GM12878 (cell line): ENCODE measurements at regions not wholly inside any gene's neighbourhood (a gene's known extent, or its start where the extent isn't known, plus 50 kb on each side); places are given as distances from the start of the nearest gene placed in this dataset.

Source experiments
- ATAC-seq: fragments of 200-7000 bp; cut with Tn5 transposase; 3 replicates; pipeline ENCODE4 v1.9.1; 2020; ENCODE audit warnings: mild to moderate bottlenecking, moderate library complexity
- BruUV-seq: library from RNA; stranded (reverse); fragments of 400-500 nt; replicated peaks from 2 replicates; lab custom pipeline; 2021; lab: Mats Ljungman, UMichigan
- CTCF ChIA-PET: fragments of 300-600 bp; sonication (Branson Sonifier 250); formaldehyde crosslinking; extraction: SDS; loops from one replicate; lab custom pipeline; 2021; ENCODE audit warnings: inconsistent platforms; lab: Yijun Ruan, JAX
- POLR2A ChIA-PET: fragments of 350-600 bp; formaldehyde crosslinking; extraction: SDS; loops from one replicate; lab custom pipeline; 2021; ENCODE audit warnings: inconsistent platforms; lab: Charles Lee
- RAD21 ChIA-PET: fragments of 300-600 bp; sonication (Branson Sonifier 250); formaldehyde crosslinking; loops from one replicate; lab custom pipeline; 2023; ENCODE audit warnings: antibody characterized with exemption; ENCODE audit not compliant: unreplicated experiment; lab: Charles Lee
- SMC1A ChIA-PET: fragments of 300-600 bp; sonication (Branson Sonifier 250); formaldehyde crosslinking; loops from one replicate; lab custom pipeline; 2023; ENCODE audit not compliant: unreplicated experiment, uncharacterized antibody; lab: Charles Lee
- DNase-seq: peaks from one replicate; pipeline ENCODE4 v3.0.0-alpha.2; 2011; ENCODE audit warnings: low read depth, low spot score
- FAIRE-seq: peaks from 3 replicates; lab custom pipeline; 2011; peaks lifted over from hg19 to GRCh38; lab: Jason Lieb, UNC
- H2AFZ ChIP-seq: 2 replicates; pipeline ENCODE4 v1.6.0; 2011; ENCODE audit warnings: low read depth, low read length, control low read depth; ENCODE audit not compliant: control insufficient read depth
- H3K27ac ChIP-seq: 2 replicates; pipeline ENCODE4 v1.5.1; 2011; ENCODE audit warnings: control low read depth; ENCODE audit not compliant: control insufficient read depth, insufficient read depth
- H3K27me3 ChIP-seq, 2 experiments: replicated peaks in 1 of 2; 2 replicates each; pipeline versions ENCODE4 v1.6.0 to v1.6.1; 2011; ENCODE audit warnings: low read length in 1 of 2; ENCODE audit not compliant: control insufficient read depth in 2 of 2, insufficient read depth in 2 of 2
- H3K36me3 ChIP-seq, 2 experiments: 2 replicates each; pipeline ENCODE4 v1.5.1; 2011; ENCODE audit warnings: low read length in 1 of 2; ENCODE audit not compliant: control insufficient read depth in 2 of 2, insufficient read depth in 2 of 2
- H3K4me1 ChIP-seq: 2 replicates; pipeline ENCODE4 v1.6.1; 2011; ENCODE audit warnings: mild to moderate bottlenecking, low read length, moderate library complexity, mixed read lengths; ENCODE audit not compliant: control insufficient read depth, insufficient read depth
- H3K4me2 ChIP-seq: 2 replicates; pipeline ENCODE4 v1.6.0; 2011; ENCODE audit warnings: control low read depth; ENCODE audit not compliant: control insufficient read depth, insufficient read depth
- H3K4me3 ChIP-seq: fragments of 200-600 bp; sonication (generic); 2 replicates; pipeline ENCODE4 v1.5.1; 2016
- H3K79me2 ChIP-seq: 2 replicates; pipeline ENCODE4 v1.6.0; 2011; ENCODE audit warnings: low read length; ENCODE audit not compliant: control insufficient read depth, insufficient read depth
- H3K9ac ChIP-seq: 2 replicates; pipeline ENCODE4 v1.8.0; 2011; ENCODE audit warnings: low read length, control low read depth, mixed read lengths; ENCODE audit not compliant: control insufficient read depth, insufficient read depth
- H3K9me3 ChIP-seq: replicated peaks from 3 replicates; pipeline ENCODE4 v1.5.1; 2011; ENCODE audit warnings: mild to moderate bottlenecking, low read length; ENCODE audit not compliant: control insufficient read depth, insufficient read depth
- H4K20me1 ChIP-seq: 2 replicates; pipeline ENCODE4 v1.6.0; 2011; ENCODE audit not compliant: control insufficient read depth, insufficient read depth
- ATF3 ChIP-seq: IDR thresholded peaks from 2 replicates; pipeline ENCODE4 v1.6.1; 2011; ENCODE audit warnings: low read depth, mild to moderate bottlenecking, low read length, moderate library complexity, borderline replicate concordance; ENCODE audit errors: extremely low read depth
- BCL3 ChIP-seq: IDR thresholded peaks from 2 replicates; pipeline ENCODE4 v1.6.1; 2011; ENCODE audit warnings: borderline replicate concordance, low read depth, mild to moderate bottlenecking, moderate library complexity, low read length; ENCODE audit not compliant: insufficient read depth, poor library complexity, severe bottlenecking
- CHD4 ChIP-seq: fragments of 200-600 bp; sonication (generic); IDR thresholded peaks from 2 replicates; pipeline ENCODE4 v1.6.1; 2016; ENCODE audit warnings: mild to moderate bottlenecking
- ESRRA ChIP-seq: IDR thresholded peaks from 2 replicates; pipeline ENCODE4 v1.6.1; 2012; ENCODE audit warnings: mild to moderate bottlenecking, low read length, improper control_type of control experiment
- ETV6 ChIP-seq, 2 experiments: fragments of 450-650 bp in 1 of 2; IDR thresholded peaks in 1 of 2; conservative IDR thresholded peaks in 1 of 2; 2 replicates each; pipeline ENCODE4 v1.6.1; 2014; ENCODE audit warnings: antibody characterized with exemption in 1 of 2, borderline replicate concordance in 1 of 2, low read depth in 1 of 2, mild to moderate bottlenecking in 1 of 2, moderate library complexity in 1 of 2
- MTA2 ChIP-seq: fragments of 450-650 bp; IDR thresholded peaks from 2 replicates; pipeline ENCODE4 v1.6.1; 2016; ENCODE audit warnings: low read depth, mild to moderate bottlenecking, moderate library complexity
- NFYA ChIP-seq: IDR thresholded peaks from 2 replicates; pipeline ENCODE4 v1.6.1; 2011; ENCODE audit warnings: low read depth, mild to moderate bottlenecking, low read length, improper control_type of control experiment, borderline replicate concordance
- NR2C1 ChIP-seq: fragments of 450-650 bp; IDR thresholded peaks from 2 replicates; pipeline ENCODE4 v1.6.1; 2017; ENCODE audit warnings: antibody characterized with exemption, mild to moderate bottlenecking, moderate library complexity
- POLR2AphosphoS2 ChIP-seq: IDR thresholded peaks from 2 replicates; pipeline ENCODE4 v1.6.1; 2011; ENCODE audit warnings: low read depth, mild to moderate bottlenecking, low read length, improper control_type of control experiment, moderate library complexity
- SMAD1 ChIP-seq: fragments of 450-650 bp; IDR thresholded peaks from 2 replicates; pipeline ENCODE4 v1.6.1; 2018; ENCODE audit warnings: mild to moderate bottlenecking, low read depth; ENCODE audit not compliant: partially characterized antibody
- SREBF2 ChIP-seq: IDR thresholded peaks from 2 replicates; pipeline ENCODE4 v1.6.1; 2012; ENCODE audit warnings: mild to moderate bottlenecking, low read length
- TAF1 ChIP-seq: IDR thresholded peaks from 2 replicates; pipeline ENCODE4 v1.6.1; 2011; ENCODE audit warnings: mild to moderate bottlenecking, low read depth, low read length, borderline replicate concordance
- TCF12 ChIP-seq: IDR thresholded peaks from 2 replicates; pipeline ENCODE4 v1.6.1; 2011; ENCODE audit warnings: low read depth, mild to moderate bottlenecking, low read length
- ZBTB4 ChIP-seq: fragments of 450-650 bp; formaldehyde crosslinking; IDR thresholded peaks from 2 replicates; pipeline ENCODE4 v1.4.0; 2022; ENCODE audit warnings: mild to moderate bottlenecking, moderate library complexity
- WGBS: methylation state at CpG from one replicate; pipeline ENCODE4 v1.1.6; 2016; ENCODE audit warnings: low lambda C conversion rate; ENCODE audit not compliant: insufficient replicate concordance, insufficient coverage; ENCODE audit errors: missing lambda C conversion rate; 5-methylcytosine and 5-hydroxymethylcytosine counted together
- in situ Hi-C: fragments of 300-500 bp; cut with MboI; formaldehyde crosslinking; loops from 9 replicates; pipeline ENCODE4 v1.14.3; 2018; ENCODE audit warnings: mixed read lengths
- intact Hi-C: fragments of 100-400 bp; cut with micrococcal nuclease; formaldehyde crosslinking; loops from one replicate; pipeline ENCODE4 v1.14.2; 2022; ENCODE audit not compliant: unreplicated experiment

- Histone ChIP-seq H3K79me2 (no peaks in the 10 kb centered on the region), H3K9me3 (no peaks in the 10 kb centered on the region), H3K27ac (no peak overlapping the region), H4K20me1 (no peaks in the 10 kb centered on the region), H3K36me3 (no peaks in the 10 kb centered on the region), H3K9ac (no peak overlapping the region), H2AFZ (no peak overlapping the region), H3K4me2 (no peak overlapping the region), H3K4me1 (no peaks in the 10 kb centered on the region), H3K27me3 (no peaks in the 10 kb centered on the region), H3K4me3 (no peak overlapping the region)
- ChIA-PET CTCF (no interaction called here), SMC1A (interaction anchor here (0.6 kb wide), 1 partner anchor 67 kb away, joined by 3 read pairs; no protein-coding TSS in a partner anchor), RAD21 (no interaction called here), POLR2A (no interaction called here)
- ATAC-seq (no peak), DNase-seq (no peak), FAIRE-seq (no peak)
- 25% methylated on average over 12 of the region's 12 CpGs for WGBS
- in situ Hi-C loops (no loop called here), intact Hi-C loops (no loop called here)
- TF ChIP-seq ESRRA (no peak), ZBTB4 (CRISPR knock-in tag) (no peak)
- BruUV-seq = no TSS peak
Observed at GRCh38 chr18:76081536-76081935, 413.5 kb downstream of the ZNF516 start.

- in situ Hi-C loops = no loop called here
- POLR2A ChIA-PET = no interaction called here
- Histone ChIP-seq H3K4me1 (no peaks in the 10 kb centered on the region), H3K79me2 (no peaks in the 10 kb centered on the region), H3K9me3 (no peaks in the 10 kb centered on the region), H3K4me2 (no peak overlapping the region), H3K27ac (no peak overlapping the region), H3K9ac (no peak overlapping the region), H3K4me3 (no peak overlapping the region), H3K36me3 (no peaks in the 10 kb centered on the region), H4K20me1 (no peaks in the 10 kb centered on the region), H3K27me3 (no peaks in the 10 kb centered on the region), H2AFZ (no peak overlapping the region)
- CTCF ChIA-PET = no interaction called here
- FAIRE-seq (no peak), ATAC-seq (no peak), DNase-seq (no peak)
- SMC1A ChIA-PET = no interaction called here
- 55% methylated on average over 9 of the region's 9 CpGs for WGBS
- intact Hi-C loops = no loop called here
- RAD21 ChIA-PET = no interaction called here
- no TSS peak for BruUV-seq
- TF ChIP-seq POLR2AphosphoS2 (no peak), SMAD1 (no peak), NR2C1 (no peak), ATF3 (no peak), BCL3 (no peak), NFYA (no peak), SREBF2 (no peak), ETV6 (conservative IDR thresholded peaks at IDR 0.05 in 1 of 2, IDR thresholded peaks at IDR 0.05 in 1 of 2; ENCODE audit: borderline replicate concordance in 1 of 2, low read depth in 1 of 2) (no peak), TAF1 (no peak), TCF12 (no peak), MTA2 (no peak), CHD4 (no peak)
Observed at GRCh38 chr18:76080430-76080829, 414.6 kb downstream of the ZNF516 start.
